HepG2 (cell line): ENCODE measurements at regions not wholly inside any gene's neighbourhood (a gene's known extent, or its start where the extent isn't known, plus 50 kb on each side); places are given as distances from the start of the nearest gene placed in this dataset.

Experiments
- ATAC-seq: fragments of 200-7000 bp; cut with Tn5 transposase; 3 replicates; pipeline ENCODE4 v1.9.1; 2020; ENCODE audit warnings: mild to moderate bottlenecking, moderate library complexity
- BruUV-seq: library from RNA; stranded (reverse); fragments of 400-500 nt; replicated peaks from 2 replicates; lab custom pipeline; 2021; lab: Mats Ljungman, UMichigan
- CTCF ChIA-PET: fragments of 300-600 bp; formaldehyde crosslinking; extraction: SDS; loops from one replicate; lab custom pipeline; 2021; ENCODE audit warnings: low total read pairs, inconsistent platforms, low intra/inter-chr PET ratio; lab: Yijun Ruan, JAX
- POLR2A ChIA-PET: fragments of 350-600 bp; sonication (Branson Sonifier 250); formaldehyde crosslinking; loops from one replicate; lab custom pipeline; 2020; ENCODE audit warnings: antibody characterized with exemption, inconsistent platforms; lab: Yijun Ruan, JAX
- DNase-seq: peaks from one replicate; pipeline ENCODE4 v3.0.0-alpha.2; 2015; ENCODE audit warnings: low spot score
- FAIRE-seq: peaks from 3 replicates; lab custom pipeline; 2011; peaks lifted over from hg19 to GRCh38; lab: Jason Lieb, UNC
- H2AFZ ChIP-seq: one replicate; pipeline ENCODE4 v1.6.1; 2011; ENCODE audit warnings: low read length, inconsistent platforms
- H3K27ac ChIP-seq: fragments of 300-600 bp; 3 replicates; pipeline ENCODE4 v1.8.0; 2011; ENCODE audit warnings: mixed run types, mild to moderate bottlenecking, mixed read lengths, low read length, inconsistent platforms; ENCODE audit not compliant: insufficient read depth; ENCODE audit errors: extremely low read length
- H3K27me3 ChIP-seq, 2 experiments: fragments of 200-600 bp in 1 of 2; 2 replicates in 1 of 2; 3 replicates in 1 of 2; pipeline versions ENCODE4 v1.6.0 to v1.8.0; 2011; ENCODE audit warnings: low read length in 2 of 2, mild to moderate bottlenecking in 2 of 2, moderate library complexity in 2 of 2, inconsistent platforms in 1 of 2; ENCODE audit not compliant: insufficient read depth in 2 of 2, control insufficient read depth in 1 of 2
- H3K36me3 ChIP-seq, 2 experiments: fragments of 200-600 bp in 1 of 2; replicated peaks in 1 of 2; 2 replicates in 1 of 2; 3 replicates in 1 of 2; pipeline versions ENCODE4 v1.5.1 to v1.8.0; 2011; ENCODE audit warnings: low read length in 2 of 2, inconsistent platforms in 1 of 2; ENCODE audit not compliant: insufficient read depth in 2 of 2, control insufficient read depth in 1 of 2
- H3K4me1 ChIP-seq: 2 replicates; pipeline ENCODE4 v1.5.1; 2012; ENCODE audit warnings: low read length, inconsistent platforms; ENCODE audit not compliant: insufficient read depth
- H3K4me2 ChIP-seq: 2 replicates; pipeline ENCODE4 v1.6.0; 2011; ENCODE audit warnings: low read depth, low read length, inconsistent platforms
- H3K4me3 ChIP-seq, 3 experiments: fragments of 200-600 bp in 1 of 3; sonication (generic), shearing (Covaris generic) in 1 of 3; replicated peaks in 1 of 3; 2 replicates each; pipeline ENCODE4 v1.5.1; 2011 to 2016; ENCODE audit warnings: low read length in 3 of 3, inconsistent platforms in 2 of 3, low read depth in 2 of 3, mild to moderate bottlenecking in 2 of 3, control low read depth in 1 of 3, mixed read lengths in 1 of 3; ENCODE audit not compliant: insufficient read depth in 1 of 3
- H3K79me2 ChIP-seq: one replicate; pipeline ENCODE4 v1.6.1; 2011; ENCODE audit warnings: low read length, inconsistent platforms; ENCODE audit not compliant: insufficient read depth
- H3K9ac ChIP-seq: 2 replicates; pipeline ENCODE4 v1.6.0; 2011; ENCODE audit warnings: mild to moderate bottlenecking, low read depth, low read length, inconsistent platforms; ENCODE audit not compliant: insufficient read depth
- H3K9me3 ChIP-seq: 2 replicates; pipeline ENCODE4 v1.5.1; 2012; ENCODE audit warnings: mild to moderate bottlenecking, low read length
- H4K20me1 ChIP-seq: 2 replicates; pipeline ENCODE4 v1.6.0; 2011; ENCODE audit warnings: inconsistent platforms, mild to moderate bottlenecking, low read length, moderate library complexity; ENCODE audit not compliant: insufficient read depth
- AKAP8 ChIP-seq: sonication (generic); formaldehyde crosslinking; IDR thresholded peaks from 2 replicates; pipeline ENCODE4 v1.5.1; 2020; ENCODE audit warnings: mild to moderate bottlenecking, missing genetic modification reagents
- CAMTA2 ChIP-seq: sonication (generic); formaldehyde crosslinking; IDR thresholded peaks from 2 replicates; pipeline ENCODE4 v1.4.0; 2020; ENCODE audit warnings: mild to moderate bottlenecking, missing genetic modification reagents, borderline replicate concordance
- CEBPB ChIP-seq: IDR thresholded peaks from 2 replicates; pipeline ENCODE4 v1.6.1; 2011; ENCODE audit warnings: low read depth, low read length, improper control_type of control experiment, borderline replicate concordance
- CHCHD3 ChIP-seq: sonication (generic); formaldehyde crosslinking; IDR thresholded peaks from 2 replicates; pipeline ENCODE4 v1.8.0; 2022; ENCODE audit warnings: mild to moderate bottlenecking, missing genetic modification reagents, moderate library complexity
- HDAC2 ChIP-seq: sonication (generic); formaldehyde crosslinking; IDR thresholded peaks from 2 replicates; pipeline ENCODE4 v1.4.0; 2020; ENCODE audit warnings: missing genetic modification reagents
- HMGA1 ChIP-seq: sonication (generic); formaldehyde crosslinking; conservative IDR thresholded peaks from 2 replicates; pipeline ENCODE4 v1.4.0; 2020; ENCODE audit warnings: missing genetic modification reagents
- NR2F2 ChIP-seq: IDR thresholded peaks from 2 replicates; pipeline ENCODE4 v1.6.1; 2012; ENCODE audit warnings: low read depth, inconsistent platforms, borderline replicate concordance
- ZBTB38 ChIP-seq: sonication (generic); formaldehyde crosslinking; IDR thresholded peaks from 2 replicates; pipeline ENCODE4 v1.5.1; 2020; ENCODE audit warnings: mild to moderate bottlenecking, missing genetic modification reagents
- ZNF501 ChIP-seq: sonication (generic); formaldehyde crosslinking; IDR thresholded peaks from 2 replicates; pipeline ENCODE4 v1.5.1; 2020; ENCODE audit warnings: mild to moderate bottlenecking, moderate library complexity, missing genetic modification reagents
- WGBS: methylation state at CpG from one replicate; pipeline ENCODE4 v1.1.6; 2017; ENCODE audit warnings: low lambda C conversion rate; 5-methylcytosine and 5-hydroxymethylcytosine counted together
- in situ Hi-C: cut with HindIII; loops from 2 replicates; pipeline ENCODE4 v1.10.0; 2017; ENCODE audit warnings: low pct_unique_long_range_greater_than_20kb; ENCODE audit not compliant: extremely low pct_ligation_motif_present
- intact Hi-C: fragments of 100-400 bp; cut with micrococcal nuclease; formaldehyde crosslinking; loops from one replicate; pipeline ENCODE4 v1.10.0; 2022; ENCODE audit not compliant: unreplicated experiment
- TF ChIP-seq, protein P1 (sequence below): sonication (generic); formaldehyde crosslinking; IDR thresholded peaks from 2 replicates; pipeline ENCODE4 v1.4.0; 2020; ENCODE audit warnings: missing genetic modification reagents
- TF ChIP-seq, protein P2 (sequence below): sonication (generic); formaldehyde crosslinking; IDR thresholded peaks from 2 replicates; pipeline ENCODE4 v1.8.1; 2022; ENCODE audit warnings: mild to moderate bottlenecking, missing genetic modification reagents
- TF ChIP-seq, protein P3 (sequence below): sonication (generic); formaldehyde crosslinking; IDR thresholded peaks from 2 replicates; pipeline ENCODE4 v1.5.1; 2020; ENCODE audit warnings: missing genetic modification reagents, mild to moderate bottlenecking, borderline replicate concordance
- TF ChIP-seq, protein P4 (sequence below): sonication (generic); formaldehyde crosslinking; conservative IDR thresholded peaks from 2 replicates; pipeline ENCODE4 v1.8.0; 2022; ENCODE audit warnings: missing genetic modification reagents
- TF ChIP-seq, protein P5 (sequence below): sonication (generic); formaldehyde crosslinking; IDR thresholded peaks from 2 replicates; pipeline ENCODE4 v1.5.0; 2020; ENCODE audit warnings: missing genetic modification reagents
- TF ChIP-seq, protein P6 (sequence below): sonication (generic); formaldehyde crosslinking; IDR thresholded peaks from 2 replicates; pipeline ENCODE4 v1.5.0; 2020; ENCODE audit warnings: missing genetic modification reagents

DNA sequence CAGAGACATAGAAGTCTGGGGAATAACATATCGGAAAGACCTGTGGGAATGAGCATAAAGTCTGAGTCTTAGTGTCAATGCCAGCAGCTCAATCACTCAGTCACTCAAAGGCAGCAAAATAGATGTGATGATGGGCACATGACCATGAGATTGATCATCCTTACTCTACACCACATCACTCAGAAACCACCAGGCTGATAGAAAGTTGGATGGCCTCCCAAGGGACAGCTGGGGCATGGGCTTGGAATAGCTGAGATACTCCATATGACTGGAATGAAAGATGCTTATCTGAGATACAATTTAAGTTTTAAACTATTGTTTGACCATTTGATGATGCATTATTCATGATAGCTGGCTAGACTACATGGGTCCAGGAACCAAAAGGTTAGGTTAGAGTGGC, 80.9 kb upstream of the F13A1 start:
- in situ Hi-C loops: no loop called here
- no peak overlapping the region for H3K27ac ChIP-seq
- intact Hi-C loops: no loop called here
- H3K9ac ChIP-seq: no peak overlapping the region
- H4K20me1 ChIP-seq: no peaks in the 10 kb centered on the region
- FAIRE-seq: no peak
- peaks cover 7% of the 10 kb centered on the region; the same call in 1 of the 2 replicates for H3K4me1 ChIP-seq
- no peaks in the 10 kb centered on the region for H3K79me2 ChIP-seq
- ChIA-PET CTCF (no interaction called here), POLR2A (no interaction called here)
- H3K4me2 ChIP-seq: no peak overlapping the region
- no peak for ATAC-seq
- DNase-seq: no peak
- no peak overlapping the region for H3K4me3 ChIP-seq
- no peak overlapping the region for H2AFZ ChIP-seq
- no peaks in the 10 kb centered on the region for H3K36me3 ChIP-seq
- no peaks in the 10 kb centered on the region; a peak in 1 of 5 replicates for H3K27me3 ChIP-seq
- H3K9me3 ChIP-seq: no peaks in the 10 kb centered on the region
- BruUV-seq: no TSS peak
- 7% methylated on average over 1 of the region's 1 CpG for WGBS
- TF ChIP-seq HDAC2 (CRISPR knock-in tag) (no peak), CHCHD3 (CRISPR knock-in tag) (no peak), AKAP8 (no peak), ZBTB38 (CRISPR knock-in tag) (no peak), CAMTA2 (CRISPR knock-in tag) (no peak), ZNF501 (no peak), HMGA1 (no peak), CEBPB (no peak), NR2F2 (no peak)
- TF ChIP-seq, protein P1, sequence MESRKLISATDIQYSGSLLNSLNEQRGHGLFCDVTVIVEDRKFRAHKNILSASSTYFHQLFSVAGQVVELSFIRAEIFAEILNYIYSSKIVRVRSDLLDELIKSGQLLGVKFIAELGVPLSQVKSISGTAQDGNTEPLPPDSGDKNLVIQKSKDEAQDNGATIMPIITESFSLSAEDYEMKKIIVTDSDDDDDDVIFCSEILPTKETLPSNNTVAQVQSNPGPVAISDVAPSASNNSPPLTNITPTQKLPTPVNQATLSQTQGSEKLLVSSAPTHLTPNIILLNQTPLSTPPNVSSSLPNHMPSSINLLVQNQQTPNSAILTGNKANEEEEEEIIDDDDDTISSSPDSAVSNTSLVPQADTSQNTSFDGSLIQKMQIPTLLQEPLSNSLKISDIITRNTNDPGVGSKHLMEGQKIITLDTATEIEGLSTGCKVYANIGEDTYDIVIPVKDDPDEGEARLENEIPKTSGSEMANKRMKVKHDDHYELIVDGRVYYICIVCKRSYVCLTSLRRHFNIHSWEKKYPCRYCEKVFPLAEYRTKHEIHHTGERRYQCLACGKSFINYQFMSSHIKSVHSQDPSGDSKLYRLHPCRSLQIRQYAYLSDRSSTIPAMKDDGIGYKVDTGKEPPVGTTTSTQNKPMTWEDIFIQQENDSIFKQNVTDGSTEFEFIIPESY: no peak
- TF ChIP-seq, protein P2, sequence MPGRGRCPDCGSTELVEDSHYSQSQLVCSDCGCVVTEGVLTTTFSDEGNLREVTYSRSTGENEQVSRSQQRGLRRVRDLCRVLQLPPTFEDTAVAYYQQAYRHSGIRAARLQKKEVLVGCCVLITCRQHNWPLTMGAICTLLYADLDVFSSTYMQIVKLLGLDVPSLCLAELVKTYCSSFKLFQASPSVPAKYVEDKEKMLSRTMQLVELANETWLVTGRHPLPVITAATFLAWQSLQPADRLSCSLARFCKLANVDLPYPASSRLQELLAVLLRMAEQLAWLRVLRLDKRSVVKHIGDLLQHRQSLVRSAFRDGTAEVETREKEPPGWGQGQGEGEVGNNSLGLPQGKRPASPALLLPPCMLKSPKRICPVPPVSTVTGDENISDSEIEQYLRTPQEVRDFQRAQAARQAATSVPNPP (CRISPR knock-in tag): no peak
- TF ChIP-seq, protein P3, sequence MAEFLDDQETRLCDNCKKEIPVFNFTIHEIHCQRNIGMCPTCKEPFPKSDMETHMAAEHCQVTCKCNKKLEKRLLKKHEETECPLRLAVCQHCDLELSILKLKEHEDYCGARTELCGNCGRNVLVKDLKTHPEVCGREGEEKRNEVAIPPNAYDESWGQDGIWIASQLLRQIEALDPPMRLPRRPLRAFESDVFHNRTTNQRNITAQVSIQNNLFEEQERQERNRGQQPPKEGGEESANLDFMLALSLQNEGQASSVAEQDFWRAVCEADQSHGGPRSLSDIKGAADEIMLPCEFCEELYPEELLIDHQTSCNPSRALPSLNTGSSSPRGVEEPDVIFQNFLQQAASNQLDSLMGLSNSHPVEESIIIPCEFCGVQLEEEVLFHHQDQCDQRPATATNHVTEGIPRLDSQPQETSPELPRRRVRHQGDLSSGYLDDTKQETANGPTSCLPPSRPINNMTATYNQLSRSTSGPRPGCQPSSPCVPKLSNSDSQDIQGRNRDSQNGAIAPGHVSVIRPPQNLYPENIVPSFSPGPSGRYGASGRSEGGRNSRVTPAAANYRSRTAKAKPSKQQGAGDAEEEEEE (CRISPR knock-in tag): no peak
- TF ChIP-seq, protein P4, sequence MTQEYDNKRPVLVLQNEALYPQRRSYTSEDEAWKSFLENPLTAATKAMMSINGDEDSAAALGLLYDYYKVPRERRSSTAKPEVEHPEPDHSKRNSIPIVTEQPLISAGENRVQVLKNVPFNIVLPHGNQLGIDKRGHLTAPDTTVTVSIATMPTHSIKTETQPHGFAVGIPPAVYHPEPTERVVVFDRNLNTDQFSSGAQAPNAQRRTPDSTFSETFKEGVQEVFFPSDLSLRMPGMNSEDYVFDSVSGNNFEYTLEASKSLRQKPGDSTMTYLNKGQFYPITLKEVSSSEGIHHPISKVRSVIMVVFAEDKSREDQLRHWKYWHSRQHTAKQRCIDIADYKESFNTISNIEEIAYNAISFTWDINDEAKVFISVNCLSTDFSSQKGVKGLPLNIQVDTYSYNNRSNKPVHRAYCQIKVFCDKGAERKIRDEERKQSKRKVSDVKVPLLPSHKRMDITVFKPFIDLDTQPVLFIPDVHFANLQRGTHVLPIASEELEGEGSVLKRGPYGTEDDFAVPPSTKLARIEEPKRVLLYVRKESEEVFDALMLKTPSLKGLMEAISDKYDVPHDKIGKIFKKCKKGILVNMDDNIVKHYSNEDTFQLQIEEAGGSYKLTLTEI (CRISPR knock-in tag): no peak
- TF ChIP-seq, protein P5, sequence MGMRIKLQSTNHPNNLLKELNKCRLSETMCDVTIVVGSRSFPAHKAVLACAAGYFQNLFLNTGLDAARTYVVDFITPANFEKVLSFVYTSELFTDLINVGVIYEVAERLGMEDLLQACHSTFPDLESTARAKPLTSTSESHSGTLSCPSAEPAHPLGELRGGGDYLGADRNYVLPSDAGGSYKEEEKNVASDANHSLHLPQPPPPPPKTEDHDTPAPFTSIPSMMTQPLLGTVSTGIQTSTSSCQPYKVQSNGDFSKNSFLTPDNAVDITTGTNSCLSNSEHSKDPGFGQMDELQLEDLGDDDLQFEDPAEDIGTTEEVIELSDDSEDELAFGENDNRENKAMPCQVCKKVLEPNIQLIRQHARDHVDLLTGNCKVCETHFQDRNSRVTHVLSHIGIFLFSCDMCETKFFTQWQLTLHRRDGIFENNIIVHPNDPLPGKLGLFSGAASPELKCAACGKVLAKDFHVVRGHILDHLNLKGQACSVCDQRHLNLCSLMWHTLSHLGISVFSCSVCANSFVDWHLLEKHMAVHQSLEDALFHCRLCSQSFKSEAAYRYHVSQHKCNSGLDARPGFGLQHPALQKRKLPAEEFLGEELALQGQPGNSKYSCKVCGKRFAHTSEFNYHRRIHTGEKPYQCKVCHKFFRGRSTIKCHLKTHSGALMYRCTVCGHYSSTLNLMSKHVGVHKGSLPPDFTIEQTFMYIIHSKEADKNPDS (CRISPR knock-in tag): no peak
- TF ChIP-seq, protein P6, sequence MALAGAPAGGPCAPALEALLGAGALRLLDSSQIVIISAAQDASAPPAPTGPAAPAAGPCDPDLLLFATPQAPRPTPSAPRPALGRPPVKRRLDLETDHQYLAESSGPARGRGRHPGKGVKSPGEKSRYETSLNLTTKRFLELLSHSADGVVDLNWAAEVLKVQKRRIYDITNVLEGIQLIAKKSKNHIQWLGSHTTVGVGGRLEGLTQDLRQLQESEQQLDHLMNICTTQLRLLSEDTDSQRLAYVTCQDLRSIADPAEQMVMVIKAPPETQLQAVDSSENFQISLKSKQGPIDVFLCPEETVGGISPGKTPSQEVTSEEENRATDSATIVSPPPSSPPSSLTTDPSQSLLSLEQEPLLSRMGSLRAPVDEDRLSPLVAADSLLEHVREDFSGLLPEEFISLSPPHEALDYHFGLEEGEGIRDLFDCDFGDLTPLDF (CRISPR knock-in tag): no peak
